Naive thymus-derived CD8-positive, alpha-beta T cell (primary cell): ENCODE measurements at regions not wholly inside any gene's neighbourhood (a gene's known extent, or its start where the extent isn't known, plus 50 kb on each side); places are given as distances from the start of the nearest gene placed in this dataset.
A peak's percentile ranks its signal among the peaks of the same experiment; 100 is the strongest.
"Not testable (repeated sequence)": the region's sequence is repeated elsewhere in the genome, so short reads cannot be mapped to it uniquely, and the experiment has no call there.

Experiments
- ATAC-seq, 2 donors: fragments of 150-1000 bp; cut with Tn5 transposase in 1 of 2; sonication (Bioruptor Pico), chemical (Tn5 transposase) in 1 of 2; 1 replicate in 1 of 2; 2 replicates in 1 of 2; pipeline ENCODE4 v1.10.0; 2021; ENCODE audit warnings: mild to moderate bottlenecking in 2 of 2, moderate library complexity in 2 of 2
- POLR2A ChIA-PET: fragments of 350-600 bp; sonication (Branson Sonifier 250); formaldehyde crosslinking; loops from one replicate; lab custom pipeline; 2021; ENCODE audit warnings: antibody characterized with exemption; lab: Charles Lee
- DNase-seq, 10 donors: peaks; one replicate each; pipeline versions ENCODE4 v3.0.0 to v3.0.0-alpha.2; 2020 to 2022
- H3K27ac Mint-ChIP-seq, 10 donors: one replicate each; pipeline ENCODE4 v1.8.0; 2020 to 2022; ENCODE audit warnings: mild to moderate bottlenecking in 10 of 10, mixed read lengths in 10 of 10, moderate library complexity in 4 of 10, inconsistent platforms in 1 of 10
- H3K27me3 Mint-ChIP-seq, 5 donors: one replicate each; pipeline ENCODE4 v1.8.0; 2021 to 2022; ENCODE audit warnings: mixed read lengths in 5 of 5
- H3K36me3 Mint-ChIP-seq, 3 donors: one replicate each; pipeline ENCODE4 v1.8.0; 2020 to 2022; ENCODE audit warnings: mixed read lengths in 3 of 3, mild to moderate bottlenecking in 2 of 3, inconsistent platforms in 1 of 3
- H3K4me1 Mint-ChIP-seq, 4 donors: one replicate each; pipeline ENCODE4 v1.8.0; 2021 to 2022; ENCODE audit warnings: mixed read lengths in 4 of 4
- H3K4me3 Mint-ChIP-seq, 10 donors: one replicate each; pipeline ENCODE4 v1.8.0; 2020 to 2022; ENCODE audit warnings: mild to moderate bottlenecking in 10 of 10, mixed read lengths in 10 of 10, moderate library complexity in 6 of 10, inconsistent platforms in 1 of 10
- H3K9me3 Mint-ChIP-seq, 9 donors: one replicate each; pipeline ENCODE4 v1.8.0; 2020 to 2022; ENCODE audit warnings: mixed read lengths in 9 of 9, mild to moderate bottlenecking in 3 of 9, inconsistent platforms in 1 of 9, moderate library complexity in 1 of 9

DNA sequence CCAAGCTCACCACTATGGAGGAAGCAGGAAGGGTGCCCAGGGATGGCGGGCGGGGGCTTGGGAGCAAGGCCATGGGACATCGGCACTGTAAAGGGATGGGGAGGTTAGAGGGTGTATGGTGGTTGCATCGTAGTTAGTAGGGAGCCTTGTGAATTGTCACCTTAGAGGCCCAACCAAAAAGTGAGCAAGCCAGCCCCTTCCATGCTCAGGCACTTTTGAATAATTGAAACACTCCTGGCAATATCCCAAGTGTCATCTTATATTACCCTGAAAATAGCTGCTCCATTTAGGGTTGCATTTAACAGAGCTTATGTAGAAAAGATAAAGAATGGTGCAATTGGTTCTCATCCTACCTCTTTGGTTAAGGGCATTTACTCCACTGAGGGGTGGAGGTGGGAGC lies 169.2 kb downstream of the SAMD5 start:
- Mint-ChIP-seq H3K9me3 (peaks cover 0 to 4% (median 0%) of the 10 kb centered on the region in 9 donors), H3K4me1 (no peaks in the 10 kb centered on the region), H3K27me3 (peaks cover 0 to 26% (median 10%) of the 10 kb centered on the region in 5 donors), H3K4me3 (no peak overlapping the region), H3K36me3 (no peaks in the 10 kb centered on the region), H3K27ac (peak overlapping the region in 1 of 10 donors; percentile 66)
- ATAC-seq, result no peak
- POLR2A ChIA-PET, result no interaction called here
- DNase-seq, result no peak

DNA sequence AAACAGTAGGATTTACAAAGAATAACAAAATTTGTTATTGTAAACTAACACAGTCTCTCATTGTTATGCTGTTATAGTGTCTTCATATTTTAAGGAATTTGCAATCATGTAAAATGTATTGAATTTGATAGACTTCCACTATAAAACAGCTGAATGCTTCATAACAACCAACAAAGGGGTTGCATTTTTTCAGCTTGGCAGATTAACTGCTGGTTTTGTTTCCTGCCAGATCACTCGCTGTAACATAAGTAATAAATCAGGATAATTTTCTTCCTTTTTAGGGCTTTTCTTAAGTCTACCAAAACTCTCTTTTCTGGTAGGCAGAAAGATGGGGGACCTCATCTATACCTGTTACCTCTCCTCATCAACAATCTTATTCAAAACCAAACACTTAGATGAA lies 169.8 kb downstream of the SAMD5 start:
- peaks cover 0 to 26% (median 10%) of the 10 kb centered on the region in 5 donors for H3K27me3 Mint-ChIP-seq
- peaks cover 0 to 4% (median 0%) of the 10 kb centered on the region in 9 donors for H3K9me3 Mint-ChIP-seq

DNA sequence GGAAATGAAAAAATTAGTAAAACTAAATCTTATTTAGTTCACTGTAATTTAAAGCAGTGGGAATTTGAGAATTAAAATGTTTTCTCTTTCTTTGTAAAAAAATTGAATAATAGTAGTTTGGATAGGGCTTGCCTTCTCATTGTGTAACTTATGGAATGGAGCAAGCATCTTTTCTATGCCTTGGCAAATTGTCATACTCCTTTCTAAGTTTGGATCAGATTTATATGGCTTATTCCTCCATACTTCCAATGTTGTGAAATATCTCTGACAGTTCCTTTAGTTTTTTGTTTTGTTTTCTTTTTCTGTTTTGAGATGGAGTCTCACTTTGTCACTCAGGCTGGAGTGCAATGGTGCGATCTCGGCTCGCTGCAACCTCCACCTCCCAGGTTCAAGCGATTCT lies 176.4 kb downstream of the SAMD5 start:
- ATAC-seq (no peak), DNase-seq (no peak)
- no peak overlapping the region for H3K4me3 Mint-ChIP-seq
- no peak overlapping the region for H3K27ac Mint-ChIP-seq
- POLR2A ChIA-PET, result no interaction called here
- H3K27me3 Mint-ChIP-seq, result peaks cover 0 to 9% (median 0%) of the 10 kb centered on the region in 5 donors
- H3K36me3 Mint-ChIP-seq, result no peaks in the 10 kb centered on the region
- peaks cover 0 to 7% (median 0%) of the 10 kb centered on the region in 9 donors for H3K9me3 Mint-ChIP-seq
- H3K4me1 Mint-ChIP-seq, result no peaks in the 10 kb centered on the region

More for the DNA sequence above, 169.8 kb downstream of the SAMD5 start:
- POLR2A ChIA-PET, result no interaction called here
- no peaks in the 10 kb centered on the region for H3K4me1 Mint-ChIP-seq
- H3K4me3 Mint-ChIP-seq, result no peak overlapping the region
- H3K27ac Mint-ChIP-seq, result no peak overlapping the region
- ATAC-seq (no peak), DNase-seq (no peak)
- no peaks in the 10 kb centered on the region for H3K36me3 Mint-ChIP-seq

DNA sequence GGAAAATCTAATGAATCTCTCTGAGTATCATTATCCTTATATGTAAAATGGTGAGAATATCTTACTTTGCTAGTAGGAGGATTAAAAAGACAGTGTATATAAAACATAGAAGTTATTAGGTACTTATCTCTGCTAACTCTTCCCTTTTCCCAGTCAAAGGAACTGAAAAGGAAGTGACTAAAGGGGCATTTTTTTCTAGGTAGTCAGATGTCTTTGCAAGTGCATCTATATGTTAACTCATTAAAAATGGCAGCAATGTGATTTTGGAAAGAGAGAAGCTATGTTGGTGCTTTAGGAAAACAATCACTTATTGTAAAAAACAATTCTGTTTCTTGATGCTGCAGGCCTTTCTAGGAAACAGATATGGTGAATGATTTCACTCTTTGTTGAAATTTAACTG lies 180.9 kb downstream of the SAMD5 start:
- peaks cover 0 to 4% (median 0%) of the 10 kb centered on the region in 9 donors for H3K9me3 Mint-ChIP-seq
- H3K4me1 Mint-ChIP-seq, result no peaks in the 10 kb centered on the region
- DNase-seq, result no peak
- peaks cover 0 to 4% (median 0%) of the 10 kb centered on the region in 5 donors for H3K27me3 Mint-ChIP-seq
- no peak for ATAC-seq
- no peak overlapping the region for H3K4me3 Mint-ChIP-seq
- no peak overlapping the region for H3K27ac Mint-ChIP-seq
- H3K36me3 Mint-ChIP-seq, result no peaks in the 10 kb centered on the region
- POLR2A ChIA-PET, result no interaction called here

DNA sequence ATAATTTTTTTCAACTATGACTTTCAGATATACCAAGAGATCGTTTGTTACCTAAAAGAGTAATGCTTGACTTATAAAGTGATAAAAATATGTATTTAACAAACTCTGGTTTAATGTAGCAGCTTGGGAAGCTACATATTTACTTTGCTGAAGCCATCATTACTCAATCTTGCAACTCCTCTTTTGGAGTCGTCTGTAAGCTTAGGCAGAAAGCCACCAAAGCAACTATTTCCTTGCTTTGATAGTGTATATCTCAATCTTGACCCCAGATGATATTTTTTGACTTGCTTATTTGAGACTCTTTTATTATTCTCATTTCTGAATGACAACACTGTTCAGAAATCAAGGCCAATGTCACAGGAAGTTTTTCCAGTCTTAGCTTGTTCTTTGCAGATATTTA lies 183.0 kb downstream of the SAMD5 start:
- DNase-seq (no peak), ATAC-seq (no peak)
- POLR2A ChIA-PET, result no interaction called here
- H3K27me3 Mint-ChIP-seq, result peaks cover 0 to 4% (median 0%) of the 10 kb centered on the region in 5 donors
- no peaks in the 10 kb centered on the region for H3K36me3 Mint-ChIP-seq
- no peak overlapping the region for H3K4me3 Mint-ChIP-seq
- no peak overlapping the region for H3K27ac Mint-ChIP-seq
- H3K9me3 Mint-ChIP-seq, result peaks cover 0 to 4% (median 0%) of the 10 kb centered on the region in 9 donors
- H3K4me1 Mint-ChIP-seq, result no peaks in the 10 kb centered on the region

DNA sequence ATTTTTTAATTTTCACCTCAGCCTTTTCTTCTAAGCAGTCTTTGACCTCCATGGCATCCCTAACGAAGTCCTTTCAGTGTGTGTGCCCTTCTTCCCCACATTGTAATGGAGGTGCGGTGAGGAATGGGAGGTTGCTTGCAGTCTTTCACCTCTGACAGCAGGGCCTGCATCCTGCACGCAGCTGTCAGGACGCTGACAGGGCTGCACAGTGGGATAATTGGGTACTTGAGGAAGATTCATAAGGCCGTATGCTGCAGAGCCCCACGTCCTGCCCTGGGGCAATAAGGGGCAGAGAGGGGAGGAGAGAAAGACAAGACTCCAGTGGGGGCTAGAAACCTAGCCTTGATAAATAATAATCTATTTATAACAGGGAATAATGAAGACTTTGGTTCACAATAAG lies 184.7 kb downstream of the SAMD5 start:
- DNase-seq, result no peak
- Mint-ChIP-seq H3K4me1 (no peaks in the 10 kb centered on the region), H3K27me3 (peaks cover 0 to 4% (median 0%) of the 10 kb centered on the region in 5 donors), H3K9me3 (peaks cover 0 to 2% (median 0%) of the 10 kb centered on the region in 9 donors), H3K4me3 (no peak overlapping the region), H3K27ac (no peak overlapping the region), H3K36me3 (no peaks in the 10 kb centered on the region)
- POLR2A ChIA-PET, result no interaction called here
- ATAC-seq, result no peak

DNA sequence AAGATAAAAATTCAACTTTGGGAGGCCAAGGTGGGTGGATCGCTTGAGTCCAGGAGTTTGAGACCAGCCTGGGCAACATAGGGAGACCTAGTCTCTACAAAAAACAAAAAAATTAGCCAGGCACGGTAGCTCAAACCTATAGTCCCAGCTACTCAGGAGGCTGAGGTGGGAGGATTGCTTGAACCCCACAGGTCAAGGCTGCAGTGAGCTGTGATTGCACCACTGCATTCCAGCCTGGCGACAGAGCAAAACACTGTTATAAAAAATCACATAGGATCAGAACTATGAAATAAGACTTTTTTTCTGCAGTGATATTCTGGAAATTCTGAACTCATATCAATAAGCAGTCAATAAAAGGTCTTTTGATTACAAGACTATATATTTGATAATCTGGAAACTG lies 186.1 kb downstream of the SAMD5 start:
- H3K36me3 Mint-ChIP-seq, ATAC-seq, POLR2A ChIA-PET, H3K4me3 Mint-ChIP-seq, DNase-seq, H3K4me1 Mint-ChIP-seq, H3K9me3 Mint-ChIP-seq, H3K27ac Mint-ChIP-seq: not testable (repeated sequence)
- H3K27me3 Mint-ChIP-seq, result peaks cover 0 to 11% (median 0%) of the 10 kb centered on the region in 5 donors

DNA sequence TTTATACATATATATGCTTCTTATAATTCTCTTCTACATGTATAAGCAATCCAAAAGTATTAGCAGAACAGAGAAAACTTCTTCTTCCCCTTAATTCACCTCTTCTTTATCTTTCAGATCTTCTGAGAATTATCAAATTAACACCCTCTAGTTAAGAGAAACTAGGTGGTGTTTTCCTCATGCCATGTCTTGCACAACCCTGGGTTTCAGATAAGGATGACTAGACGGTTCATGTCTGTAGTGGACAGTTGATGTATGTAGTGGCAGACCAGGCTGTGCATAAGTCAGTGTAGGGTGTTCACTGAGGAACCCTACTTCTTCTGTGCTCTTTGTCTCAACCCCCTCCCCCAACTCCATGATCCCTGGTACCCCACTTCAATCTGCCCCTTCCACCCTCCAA lies 187.3 kb downstream of the SAMD5 start:
- POLR2A ChIA-PET, result no interaction called here
- peaks cover 0 to 11% (median 0%) of the 10 kb centered on the region in 5 donors for H3K27me3 Mint-ChIP-seq
- H3K27ac Mint-ChIP-seq, result no peak overlapping the region
- no peaks in the 10 kb centered on the region for H3K36me3 Mint-ChIP-seq
- no peak overlapping the region for H3K4me3 Mint-ChIP-seq
- DNase-seq (no peak), ATAC-seq (no peak)
- H3K9me3 Mint-ChIP-seq, result no peaks in the 10 kb centered on the region
- no peaks in the 10 kb centered on the region for H3K4me1 Mint-ChIP-seq

DNA sequence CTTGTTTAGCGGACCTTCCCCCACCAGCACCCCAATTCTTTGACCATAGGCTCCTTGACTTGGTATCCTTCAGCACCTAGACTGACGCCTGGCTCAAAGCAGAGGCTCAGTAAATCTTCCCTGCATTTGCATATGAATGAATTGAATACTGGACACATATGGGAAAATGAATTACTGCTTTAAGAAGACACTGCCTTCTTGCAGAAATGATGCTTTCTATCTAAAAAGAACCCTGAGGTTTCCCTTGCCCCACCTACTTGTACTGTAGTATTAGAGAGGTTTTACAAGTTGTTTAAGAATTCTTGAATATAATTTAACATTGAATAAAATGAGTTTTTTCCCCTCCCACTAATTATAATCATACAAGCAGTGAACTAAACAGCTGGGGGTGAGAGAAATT lies 190.7 kb downstream of the SAMD5 start:
- H3K4me3 Mint-ChIP-seq, result no peak overlapping the region
- H3K4me1 Mint-ChIP-seq, result no peaks in the 10 kb centered on the region
- no peak overlapping the region for H3K27ac Mint-ChIP-seq
- no peak for DNase-seq
- H3K27me3 Mint-ChIP-seq, result peaks cover 0 to 16% (median 2%) of the 10 kb centered on the region in 5 donors
- no peak for ATAC-seq
- POLR2A ChIA-PET, result no interaction called here
- no peaks in the 10 kb centered on the region for H3K36me3 Mint-ChIP-seq
- H3K9me3 Mint-ChIP-seq, result peaks cover 0 to under 1% (median 0%) of the 10 kb centered on the region in 9 donors

DNA sequence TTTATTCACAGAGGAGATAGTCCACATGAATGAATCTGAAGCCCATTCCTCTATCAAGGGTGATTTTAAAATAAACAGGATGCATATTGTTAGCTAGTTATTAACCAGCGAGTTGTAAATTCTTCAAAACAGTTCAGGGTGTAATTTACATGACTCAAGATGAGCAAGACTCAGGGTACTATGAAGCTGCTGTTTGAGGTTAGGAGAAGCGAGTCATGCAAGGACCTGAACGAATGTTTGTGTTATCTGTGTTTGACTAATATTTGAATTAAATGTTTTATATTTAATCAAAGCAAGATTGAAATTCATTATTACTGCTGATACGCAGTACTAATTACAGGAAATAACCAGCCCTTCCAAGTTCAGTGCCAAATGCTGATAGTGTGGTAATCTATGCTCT lies 191.1 kb downstream of the SAMD5 start:
- peaks cover 0 to 16% (median 2%) of the 10 kb centered on the region in 5 donors for H3K27me3 Mint-ChIP-seq
- peaks cover 0 to 2% (median 0%) of the 10 kb centered on the region in 9 donors for H3K9me3 Mint-ChIP-seq
- no peak for ATAC-seq
- POLR2A ChIA-PET, result no interaction called here
- no peak for DNase-seq
- H3K27ac Mint-ChIP-seq, result no peak overlapping the region
- no peaks in the 10 kb centered on the region for H3K4me1 Mint-ChIP-seq
- H3K36me3 Mint-ChIP-seq, result no peaks in the 10 kb centered on the region
- no peak overlapping the region for H3K4me3 Mint-ChIP-seq

DNA sequence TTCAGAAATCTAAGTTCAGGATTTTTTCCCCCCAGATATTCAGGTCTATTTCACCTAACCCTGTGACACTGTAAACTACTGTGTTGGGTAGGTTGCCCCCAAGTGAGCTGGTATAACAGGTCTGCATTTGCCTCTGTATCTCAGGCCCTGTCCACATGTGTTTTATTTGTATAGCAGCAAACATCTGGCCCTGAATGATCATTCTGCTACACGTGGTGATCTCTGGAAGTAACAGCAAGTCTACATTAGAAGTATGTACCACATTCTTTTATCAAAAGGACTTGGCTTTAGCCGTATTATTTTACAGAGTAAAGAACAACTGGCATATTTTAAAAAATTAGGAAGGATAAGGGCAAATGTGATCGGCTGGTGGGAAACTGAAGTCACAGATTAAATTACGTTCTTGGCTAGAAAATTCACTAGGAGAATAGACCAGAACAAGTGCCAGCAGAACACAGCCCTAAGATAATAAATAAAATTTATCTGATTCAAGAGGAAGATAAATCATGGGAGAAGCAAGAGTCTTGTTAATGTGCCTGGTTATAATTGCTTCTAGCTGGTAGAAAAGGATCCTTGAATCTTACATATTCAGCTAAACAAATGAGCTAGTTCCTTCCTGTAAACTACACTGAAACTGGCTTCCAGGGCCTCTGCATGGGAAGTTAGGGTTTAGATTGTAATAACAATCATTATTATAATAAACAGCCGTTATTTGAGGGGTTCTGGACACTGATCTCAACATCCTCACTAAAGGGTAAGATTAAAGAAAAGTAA lies 192.1 kb downstream of the SAMD5 start:
- H3K9me3 Mint-ChIP-seq, result peaks cover 0 to 2% (median 0%) of the 10 kb centered on the region in 9 donors
- peaks cover 0 to 16% (median 2%) of the 10 kb centered on the region in 5 donors for H3K27me3 Mint-ChIP-seq
- POLR2A ChIA-PET, result no interaction called here
- H3K4me3 Mint-ChIP-seq, result no peak overlapping the region
- ATAC-seq, result no peak
- H3K27ac Mint-ChIP-seq, result no peak overlapping the region
- no peaks in the 10 kb centered on the region for H3K4me1 Mint-ChIP-seq
- H3K36me3 Mint-ChIP-seq, result no peaks in the 10 kb centered on the region
- no peak for DNase-seq

DNA sequence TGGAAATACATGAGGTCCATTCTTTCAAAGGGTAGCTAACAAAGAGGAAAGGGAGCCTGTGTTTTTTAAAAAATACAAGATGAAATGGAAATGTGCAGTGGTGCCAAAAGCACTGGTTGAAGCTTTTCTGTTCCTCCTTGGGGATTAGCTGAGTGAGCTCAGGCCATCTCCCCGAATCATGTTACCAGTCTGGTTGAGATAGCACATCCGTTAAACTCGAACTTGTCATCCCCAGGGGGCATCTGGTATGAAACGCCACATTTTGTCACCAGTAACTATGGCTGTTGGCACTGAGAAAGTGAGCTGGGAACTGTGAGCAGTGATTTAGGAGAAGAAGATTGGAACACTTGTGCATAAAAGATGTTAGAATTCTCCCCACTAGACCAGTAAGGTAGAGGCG lies 196.2 kb downstream of the SAMD5 start:
- DNase-seq, result no peak
- no peak for ATAC-seq
- Mint-ChIP-seq H3K4me3 (no peak overlapping the region), H3K4me1 (no peaks in the 10 kb centered on the region), H3K9me3 (peaks cover 0 to 2% (median 0%) of the 10 kb centered on the region in 9 donors), H3K27ac (no peak overlapping the region), H3K27me3 (peaks cover 0 to 10% (median 0%) of the 10 kb centered on the region in 5 donors), H3K36me3 (no peaks in the 10 kb centered on the region)
- POLR2A ChIA-PET, result no interaction called here

DNA sequence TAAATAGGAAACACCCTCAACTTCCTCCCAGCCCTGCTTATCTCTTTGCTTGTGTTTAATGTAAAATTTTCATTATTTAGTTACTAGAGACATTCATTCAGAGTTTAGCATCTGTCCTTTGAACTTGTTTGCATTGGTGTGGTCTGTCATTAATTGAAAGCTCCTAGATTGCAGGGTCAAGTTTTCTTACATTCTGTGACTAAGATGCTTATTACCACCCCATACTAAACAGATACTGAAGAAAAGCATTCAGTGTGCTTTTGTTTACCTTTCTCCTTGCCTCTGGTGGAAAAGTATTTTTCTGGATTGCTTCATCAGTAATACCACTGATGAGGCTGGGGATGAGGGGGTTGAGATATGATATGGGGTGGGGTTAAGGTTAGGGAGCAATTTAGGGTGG lies 199.0 kb downstream of the SAMD5 start:
- DNase-seq (no peak), ATAC-seq (no peak)
- POLR2A ChIA-PET, result no interaction called here
- Mint-ChIP-seq H3K36me3 (no peaks in the 10 kb centered on the region), H3K4me1 (no peaks in the 10 kb centered on the region), H3K9me3 (peaks cover 0 to 9% (median 0%) of the 10 kb centered on the region in 9 donors), H3K27me3 (peaks cover 0 to 7% (median 1%) of the 10 kb centered on the region in 5 donors), H3K27ac (no peak overlapping the region), H3K4me3 (no peak overlapping the region)

DNA sequence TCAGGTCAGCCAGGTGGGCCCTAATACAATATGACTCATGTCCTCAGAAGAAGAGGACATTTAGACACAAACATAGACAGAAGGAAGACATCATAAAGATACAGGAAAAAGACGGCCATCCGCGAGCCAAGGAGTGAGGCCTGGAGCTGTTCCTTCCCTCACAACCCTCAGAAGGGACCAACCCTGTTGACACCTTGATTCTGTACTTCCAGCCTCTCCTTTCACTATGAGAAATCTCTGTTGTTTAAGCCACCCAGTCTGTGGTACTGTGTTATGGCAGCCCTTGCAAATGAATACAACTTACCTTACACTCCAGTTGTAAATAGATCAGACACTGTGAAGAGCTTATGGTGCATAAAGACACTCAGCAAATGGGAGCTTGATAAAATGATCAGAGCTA lies 199.7 kb downstream of the SAMD5 start:
- ATAC-seq, result no peak
- H3K4me1 Mint-ChIP-seq, result no peaks in the 10 kb centered on the region
- DNase-seq, result no peak
- POLR2A ChIA-PET, result no interaction called here
- H3K36me3 Mint-ChIP-seq, result no peaks in the 10 kb centered on the region
- peaks cover 0 to 5% (median 1%) of the 10 kb centered on the region in 5 donors for H3K27me3 Mint-ChIP-seq
- no peak overlapping the region for H3K27ac Mint-ChIP-seq
- H3K9me3 Mint-ChIP-seq, result peaks cover 0 to 9% (median 0%) of the 10 kb centered on the region in 9 donors
- H3K4me3 Mint-ChIP-seq, result no peak overlapping the region
